NT2/D1 (cell line): ENCODE measurements at regions not wholly inside any gene's neighbourhood (a gene's known extent, or its start where the extent isn't known, plus 50 kb on each side); places are given as distances from the start of the nearest gene placed in this dataset.

Source experiments
- DNase-seq: peaks from one replicate; pipeline ENCODE4 v3.0.0-alpha.2; 2011; ENCODE audit warnings: low read depth, low spot score
- H3K27me3 ChIP-seq: 2 replicates; pipeline ENCODE4 v1.6.0; 2011; ENCODE audit warnings: mild to moderate bottlenecking; ENCODE audit not compliant: insufficient read length, insufficient read depth
- H3K36me3 ChIP-seq: 2 replicates; pipeline ENCODE4 v1.6.1; 2011; ENCODE audit warnings: mild to moderate bottlenecking, low read length, mixed read lengths; ENCODE audit not compliant: insufficient read depth, insufficient read length
- H3K4me1 ChIP-seq: 2 replicates; pipeline ENCODE4 v1.5.1; 2011; ENCODE audit not compliant: insufficient read depth, insufficient read length
- H3K4me3 ChIP-seq: 2 replicates; pipeline ENCODE4 v1.5.1; 2011; ENCODE audit warnings: low read depth; ENCODE audit not compliant: insufficient read length
- H3K9ac ChIP-seq: 2 replicates; pipeline ENCODE4 v1.6.0; 2011; ENCODE audit warnings: low read depth; ENCODE audit not compliant: insufficient read length
- H3K9me3 ChIP-seq: 2 replicates; pipeline ENCODE4 v1.5.1; 2011; ENCODE audit warnings: mild to moderate bottlenecking, low read length; ENCODE audit not compliant: insufficient read depth
- SUZ12 ChIP-seq: IDR thresholded peaks from 2 replicates; pipeline ENCODE4 v1.6.1; 2011; ENCODE audit not compliant: insufficient read length, insufficient read depth; ENCODE audit errors: extremely low read depth
- YY1 ChIP-seq: IDR thresholded peaks from 2 replicates; pipeline ENCODE4 v1.6.1; 2011; ENCODE audit not compliant: insufficient read length, insufficient read depth
- ZNF274 ChIP-seq: IDR thresholded peaks from 2 replicates; pipeline ENCODE4 v1.6.1; 2011; ENCODE audit warnings: mild to moderate bottlenecking, low read depth, low read length

DNA sequence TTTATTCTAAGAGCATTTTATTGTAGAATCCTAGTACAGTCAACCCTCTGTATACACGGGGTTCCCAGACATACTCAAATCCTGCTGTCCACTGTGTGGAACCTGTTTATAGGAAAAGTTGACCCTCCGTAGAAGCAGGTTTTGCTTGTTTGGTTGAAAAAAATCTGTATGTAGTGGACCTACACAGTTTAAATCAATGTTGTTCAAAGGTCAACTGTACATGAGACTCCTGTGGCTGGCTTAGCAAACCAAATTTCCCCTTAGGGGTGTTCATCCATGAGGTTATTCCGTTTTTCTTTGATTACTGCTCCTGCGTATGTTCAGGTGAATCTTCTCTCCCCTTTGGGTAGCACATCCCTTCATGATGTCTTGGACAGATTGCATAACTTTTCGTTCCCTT lies 387.0 kb upstream of the ZFP64 start:
- Histone ChIP-seq H3K4me1 (no peaks in the 10 kb centered on the region), H3K36me3 (no peaks in the 10 kb centered on the region), H3K9me3 (no peaks in the 10 kb centered on the region), H3K9ac (no peak overlapping the region), H3K4me3 (no peak overlapping the region), H3K27me3 (no peaks in the 10 kb centered on the region)
- no peak for DNase-seq
- TF ChIP-seq ZNF274 (no peak), SUZ12 (no peak), YY1 (no peak)

DNA sequence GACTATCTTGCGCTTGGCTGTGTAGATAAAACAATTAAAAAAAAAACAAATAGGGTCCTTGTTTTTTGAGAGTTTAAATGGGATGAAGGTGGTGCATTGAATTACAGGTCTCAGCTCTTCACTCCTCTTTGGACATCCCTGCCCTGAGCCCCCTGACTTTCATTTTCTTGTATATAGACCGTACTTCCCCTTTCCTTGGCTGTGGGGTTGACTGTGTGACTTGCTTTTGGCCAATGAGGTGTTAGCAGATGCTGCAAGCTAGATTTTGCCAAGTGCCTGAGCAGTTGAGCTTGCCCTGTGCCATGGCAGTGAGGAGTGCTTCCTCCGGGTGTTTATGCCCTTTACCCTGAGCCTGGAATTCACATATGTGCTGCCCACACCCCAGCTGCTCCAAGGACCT lies 386.1 kb upstream of the ZFP64 start:
- no peak overlapping the region for H3K9ac ChIP-seq
- H3K36me3 ChIP-seq: no peaks in the 10 kb centered on the region
- H3K27me3 ChIP-seq: no peaks in the 10 kb centered on the region
- TF ChIP-seq YY1: no peak
- DNase-seq: no peak
- no peaks in the 10 kb centered on the region for H3K4me1 ChIP-seq
- no peak overlapping the region for H3K4me3 ChIP-seq
- no peaks in the 10 kb centered on the region for H3K9me3 ChIP-seq

DNA sequence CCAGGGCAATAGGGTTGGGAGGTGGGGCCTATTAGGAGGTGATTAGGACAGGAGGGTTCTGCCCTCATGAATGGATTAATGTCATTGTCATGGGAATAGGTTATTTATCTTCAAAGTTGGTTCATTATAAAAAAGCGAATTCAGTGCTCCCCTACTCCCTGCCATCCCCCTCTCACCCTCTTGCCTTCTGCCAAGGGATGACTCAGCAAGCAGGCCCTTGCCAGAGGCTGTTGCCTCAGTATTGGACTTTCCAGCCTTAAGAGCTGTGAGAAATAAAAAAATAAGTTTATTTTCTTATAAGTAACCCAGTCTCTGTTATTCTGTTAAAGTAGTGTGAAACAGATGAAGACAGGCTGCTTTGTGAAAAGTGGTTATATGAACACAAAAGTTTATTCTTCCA lies 381.1 kb upstream of the ZFP64 start:
- Histone ChIP-seq H3K4me1 (no peaks in the 10 kb centered on the region), H3K27me3 (no peaks in the 10 kb centered on the region), H3K4me3 (no peak overlapping the region), H3K9me3 (no peaks in the 10 kb centered on the region), H3K36me3 (no peaks in the 10 kb centered on the region), H3K9ac (no peak overlapping the region)
- no peak for DNase-seq
- TF ChIP-seq SUZ12 (no peak), ZNF274 (no peak), YY1 (no peak)

DNA sequence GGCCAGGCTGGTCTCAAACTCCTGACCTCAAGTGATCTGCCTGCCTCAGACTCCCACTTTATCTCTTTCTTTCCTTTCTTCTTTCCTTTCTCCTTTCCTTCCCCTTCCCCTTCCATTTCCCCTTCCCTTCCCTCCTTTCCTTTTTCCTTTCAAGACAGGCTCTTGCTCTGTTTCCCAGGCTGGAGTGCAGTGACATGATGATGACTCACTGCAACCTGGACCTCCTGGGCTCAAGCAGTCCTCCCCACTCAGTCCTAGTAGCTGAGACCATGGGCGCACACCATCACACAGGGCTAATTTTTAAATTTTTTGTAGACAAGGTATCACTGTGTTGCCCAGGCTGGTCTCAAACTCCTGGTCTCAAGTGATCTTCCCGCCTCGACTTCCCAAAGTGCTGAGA lies 377.6 kb upstream of the ZFP64 start:
- Histone ChIP-seq H3K27me3 (no peaks in the 10 kb centered on the region), H3K36me3 (no peaks in the 10 kb centered on the region), H3K4me3 (no peak overlapping the region), H3K9me3 (no peaks in the 10 kb centered on the region), H3K4me1 (no peaks in the 10 kb centered on the region), H3K9ac (no peak overlapping the region)
- no peak for TF ChIP-seq YY1
- TF ChIP-seq SUZ12: no peak
- TF ChIP-seq ZNF274: no peak
- no peak for DNase-seq

DNA sequence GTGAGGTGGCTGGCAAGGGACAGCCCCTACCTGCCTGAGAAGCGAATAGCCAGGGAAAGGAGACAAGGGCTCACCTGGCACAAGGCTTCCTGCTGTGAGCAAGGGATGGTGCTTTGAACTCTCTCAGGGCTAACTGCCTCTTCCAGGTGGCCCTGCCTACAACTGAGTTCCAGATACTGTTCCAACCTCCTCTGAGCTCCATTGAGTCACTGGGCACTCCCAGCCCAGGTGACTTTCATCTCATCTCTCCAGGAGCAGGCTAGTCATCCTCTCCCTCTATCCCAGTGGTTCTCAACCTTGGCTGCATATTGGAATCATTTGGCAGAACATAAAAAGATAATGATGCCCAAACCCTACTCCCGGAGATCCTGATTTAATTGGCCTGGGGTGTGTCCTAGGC lies 374.0 kb upstream of the ZFP64 start:
- Histone ChIP-seq H3K9me3 (no peaks in the 10 kb centered on the region), H3K9ac (no peak overlapping the region), H3K4me1 (no peaks in the 10 kb centered on the region), H3K27me3 (no peaks in the 10 kb centered on the region), H3K36me3 (no peaks in the 10 kb centered on the region), H3K4me3 (no peak overlapping the region)
- no peak for DNase-seq
- TF ChIP-seq YY1 (no peak), SUZ12 (no peak), ZNF274 (no peak)

DNA sequence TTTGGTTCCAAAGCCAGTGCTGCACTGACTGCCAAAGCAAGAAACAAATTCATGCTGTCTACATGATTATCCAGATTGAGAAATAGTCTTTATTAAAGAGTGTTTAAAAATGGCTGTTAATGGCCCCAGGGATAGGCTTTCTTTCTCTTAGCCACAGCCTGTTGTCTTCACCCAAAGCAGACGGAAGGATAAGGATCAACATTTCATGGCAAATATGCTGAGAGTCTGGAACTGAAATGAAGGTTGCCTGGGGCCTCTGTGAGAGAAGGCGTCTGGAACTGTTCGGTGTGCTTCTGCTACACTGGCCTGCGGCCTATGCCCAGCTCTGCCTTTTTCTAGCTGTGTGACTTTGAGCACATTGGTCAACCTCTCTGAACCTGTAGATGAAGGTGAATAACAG lies 373.0 kb upstream of the ZFP64 start:
- H3K27me3 ChIP-seq: no peaks in the 10 kb centered on the region
- TF ChIP-seq ZNF274: no peak
- no peak for TF ChIP-seq SUZ12
- no peak for TF ChIP-seq YY1
- H3K9ac ChIP-seq: no peak overlapping the region
- no peak for DNase-seq
- no peak overlapping the region for H3K4me3 ChIP-seq
- no peaks in the 10 kb centered on the region for H3K36me3 ChIP-seq
- H3K9me3 ChIP-seq: no peaks in the 10 kb centered on the region
- H3K4me1 ChIP-seq: no peaks in the 10 kb centered on the region

DNA sequence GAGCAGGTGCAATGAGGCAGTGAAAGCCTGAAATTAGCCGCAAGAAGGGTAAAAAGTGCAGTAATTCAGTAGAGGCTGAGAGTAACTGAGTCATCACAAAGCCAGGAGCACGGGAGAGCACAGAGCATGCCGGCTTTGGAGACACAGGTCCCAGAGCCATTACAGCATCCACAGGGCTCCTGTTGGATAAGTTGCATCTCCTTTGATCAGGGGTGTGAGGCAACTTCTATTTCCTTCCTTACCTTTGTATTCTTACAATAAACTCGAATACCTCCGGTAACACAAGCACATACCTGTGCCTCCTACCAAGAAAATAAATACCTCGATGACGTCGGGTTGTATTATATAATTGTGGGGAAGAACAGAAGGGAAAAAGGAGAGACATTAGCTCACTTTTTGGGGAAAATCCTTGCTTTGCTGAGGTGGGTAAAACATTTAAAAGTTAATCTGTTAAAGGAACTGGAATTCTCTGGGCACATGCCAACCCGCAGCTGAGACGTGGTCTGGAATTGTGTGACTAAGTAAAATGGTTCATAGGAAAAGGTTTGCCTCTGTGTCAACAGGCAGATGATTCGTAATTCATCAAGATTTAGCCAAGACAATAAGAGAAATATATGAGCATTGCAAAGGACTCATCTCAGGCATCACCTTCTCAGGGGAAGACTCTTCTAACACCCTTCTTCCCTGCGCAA lies 360.7 kb upstream of the ZFP64 start:
- no peak for TF ChIP-seq ZNF274
- no peak for TF ChIP-seq SUZ12
- TF ChIP-seq YY1: no peak
- no peaks in the 10 kb centered on the region for H3K9me3 ChIP-seq
- no peaks in the 10 kb centered on the region for H3K4me1 ChIP-seq
- no peak for DNase-seq
- no peak overlapping the region for H3K4me3 ChIP-seq
- no peaks in the 10 kb centered on the region for H3K36me3 ChIP-seq
- H3K27me3 ChIP-seq: no peaks in the 10 kb centered on the region
- no peak overlapping the region for H3K9ac ChIP-seq
